Fibroblast of lung (primary cell): ENCODE measurements at regions not wholly inside any gene's neighbourhood (a gene's known extent, or its start where the extent isn't known, plus 50 kb on each side); places are given as distances from the start of the nearest gene placed in this dataset.
"Not testable (repeated sequence)": the region's sequence is repeated elsewhere in the genome, so short reads cannot be mapped to it uniquely, and the experiment has no call there.

Experiments
- DNase-seq, 2 donors: peaks; one replicate each; pipeline versions ENCODE4 v3.0.0 to v3.0.0-alpha.2; 2010; ENCODE audit warnings: low read depth in 2 of 2
- H2AFZ ChIP-seq: 2 replicates; pipeline ENCODE4 v1.5.1; 2012; ENCODE audit warnings: low read length, control low read depth, inconsistent platforms
- H3K27ac ChIP-seq: 2 replicates; pipeline ENCODE4 v1.5.1; 2011; ENCODE audit warnings: low read length, control low read depth; ENCODE audit not compliant: insufficient read depth
- H3K27me3 ChIP-seq: 2 replicates; pipeline ENCODE4 v1.5.1; 2011; ENCODE audit warnings: mild to moderate bottlenecking, low read length; ENCODE audit not compliant: control insufficient read depth, insufficient read depth
- H3K36me3 ChIP-seq: 2 replicates; pipeline ENCODE4 v1.5.1; 2011; ENCODE audit warnings: low read length; ENCODE audit not compliant: control insufficient read depth, insufficient read depth
- H3K4me1 ChIP-seq: 2 replicates; pipeline ENCODE4 v1.5.1; 2011; ENCODE audit warnings: low read length; ENCODE audit not compliant: control insufficient read depth, insufficient read depth; ENCODE audit errors: extremely low read depth
- H3K4me2 ChIP-seq: 2 replicates; pipeline ENCODE4 v1.5.1; 2011; ENCODE audit warnings: low read length, control low read depth; ENCODE audit not compliant: insufficient read depth; ENCODE audit errors: extremely low read depth
- H3K4me3 ChIP-seq, 4 experiments: fragments of 200-600 bp in 1 of 4; sonication (generic) in 1 of 4; replicated peaks in 1 of 4; 2 replicates each; pipeline ENCODE4 v1.5.1; 2011 to 2016; ENCODE audit warnings: low read length in 4 of 4, low read depth in 3 of 4, mild to moderate bottlenecking in 3 of 4, control low read depth in 2 of 4, inconsistent platforms in 1 of 4, mixed read lengths in 1 of 4; ENCODE audit not compliant: insufficient read depth in 1 of 4; ENCODE audit errors: control extremely low read depth in 1 of 4
- H3K79me2 ChIP-seq: 2 replicates; pipeline ENCODE4 v1.5.1; 2012; ENCODE audit warnings: mild to moderate bottlenecking, low read length, inconsistent platforms; ENCODE audit not compliant: control insufficient read depth, insufficient read depth
- H3K9ac ChIP-seq: 2 replicates; pipeline ENCODE4 v1.5.1; 2011; ENCODE audit warnings: mild to moderate bottlenecking, low read length, control low read depth; ENCODE audit not compliant: insufficient read depth
- H3K9me3 ChIP-seq: 2 replicates; pipeline ENCODE4 v1.5.1; 2012; ENCODE audit warnings: low read depth, low read length; ENCODE audit not compliant: control insufficient read depth, insufficient read depth
- H4K20me1 ChIP-seq: 2 replicates; pipeline ENCODE4 v1.5.1; 2011; ENCODE audit warnings: low read length; ENCODE audit not compliant: control insufficient read depth, insufficient read depth; ENCODE audit errors: extremely low read depth

GRCh38 chrY:3108674-3109073 is 173.5 kb downstream of the ZFY start:
- H3K4me1 ChIP-seq, H3K9ac ChIP-seq, H3K27me3 ChIP-seq, H3K4me2 ChIP-seq, H3K4me3 ChIP-seq, H4K20me1 ChIP-seq, H3K9me3 ChIP-seq, DNase-seq, H3K36me3 ChIP-seq, H3K79me2 ChIP-seq, H2AFZ ChIP-seq, H3K27ac ChIP-seq: not testable (repeated sequence)

GRCh38 chrY:3120234-3120633 is 185.1 kb downstream of the ZFY start:
- H3K4me3 ChIP-seq, DNase-seq, H3K4me2 ChIP-seq, H3K79me2 ChIP-seq, H2AFZ ChIP-seq, H4K20me1 ChIP-seq, H3K9ac ChIP-seq, H3K4me1 ChIP-seq, H3K9me3 ChIP-seq, H3K27ac ChIP-seq, H3K27me3 ChIP-seq, H3K36me3 ChIP-seq: not testable (repeated sequence)

- H3K4me1 ChIP-seq, H3K4me3 ChIP-seq, H4K20me1 ChIP-seq, H3K9me3 ChIP-seq, H3K9ac ChIP-seq, H3K27me3 ChIP-seq, H2AFZ ChIP-seq, H3K4me2 ChIP-seq, H3K36me3 ChIP-seq, DNase-seq, H3K27ac ChIP-seq, H3K79me2 ChIP-seq: not testable (repeated sequence)
Observed at GRCh38 chrY:3120716-3121115, 185.5 kb downstream of the ZFY start.

GRCh38 chrY:3123482-3123881 is 188.3 kb downstream of the ZFY start:
- not testable (repeated sequence) for H4K20me1 ChIP-seq, DNase-seq, H3K36me3 ChIP-seq, H3K4me1 ChIP-seq, H3K4me2 ChIP-seq, H3K4me3 ChIP-seq, H3K79me2 ChIP-seq, H3K9me3 ChIP-seq, H3K27ac ChIP-seq, H3K27me3 ChIP-seq, H3K9ac ChIP-seq, H2AFZ ChIP-seq

- H3K36me3 ChIP-seq, H3K9ac ChIP-seq, H3K79me2 ChIP-seq, H3K4me3 ChIP-seq, H3K4me1 ChIP-seq, H3K4me2 ChIP-seq, H3K9me3 ChIP-seq, H3K27me3 ChIP-seq, DNase-seq, H2AFZ ChIP-seq, H3K27ac ChIP-seq, H4K20me1 ChIP-seq: not testable (repeated sequence)
Observed at GRCh38 chrY:3171074-3171473, 235.9 kb downstream of the ZFY start.

GRCh38 chrY:3195035-3195434 is 259.9 kb downstream of the ZFY start:
- not testable (repeated sequence) for H3K36me3 ChIP-seq, H3K27me3 ChIP-seq, H3K27ac ChIP-seq, H2AFZ ChIP-seq, H3K4me3 ChIP-seq, H3K9me3 ChIP-seq, H3K9ac ChIP-seq, H3K4me2 ChIP-seq, DNase-seq, H3K79me2 ChIP-seq, H4K20me1 ChIP-seq, H3K4me1 ChIP-seq

- not testable (repeated sequence) for H3K9me3 ChIP-seq, H4K20me1 ChIP-seq, H3K4me3 ChIP-seq, H3K4me1 ChIP-seq, H3K27ac ChIP-seq, H2AFZ ChIP-seq, H3K36me3 ChIP-seq, H3K9ac ChIP-seq, DNase-seq, H3K4me2 ChIP-seq, H3K79me2 ChIP-seq, H3K27me3 ChIP-seq
Observed at GRCh38 chrY:3202287-3202686, 267.1 kb downstream of the ZFY start.
